Choroid plexus epithelial cell (primary cell): ENCODE measurements at regions not wholly inside any gene's neighbourhood (a gene's known extent, or its start where the extent isn't known, plus 50 kb on each side); places are given as distances from the start of the nearest gene placed in this dataset.
"Not testable (repeated sequence)": the region's sequence is repeated elsewhere in the genome, so short reads cannot be mapped to it uniquely, and the experiment has no call there.

Experiments
- DNase-seq: peaks from one replicate; pipeline ENCODE4 v3.0.0-alpha.2; 2010; ENCODE audit warnings: low read depth
- H3K4me3 ChIP-seq: 2 replicates; pipeline ENCODE4 v1.5.1; 2011; ENCODE audit warnings: low read depth, mild to moderate bottlenecking, control low read depth, low read length, moderate library complexity
- TF ChIP-seq, protein P1 (sequence below): conservative IDR thresholded peaks from 2 replicates; pipeline ENCODE4 v1.5.1; 2011; ENCODE audit warnings: low read depth, mild to moderate bottlenecking, control low read depth, inconsistent platforms, low read length, moderate library complexity

DNA sequence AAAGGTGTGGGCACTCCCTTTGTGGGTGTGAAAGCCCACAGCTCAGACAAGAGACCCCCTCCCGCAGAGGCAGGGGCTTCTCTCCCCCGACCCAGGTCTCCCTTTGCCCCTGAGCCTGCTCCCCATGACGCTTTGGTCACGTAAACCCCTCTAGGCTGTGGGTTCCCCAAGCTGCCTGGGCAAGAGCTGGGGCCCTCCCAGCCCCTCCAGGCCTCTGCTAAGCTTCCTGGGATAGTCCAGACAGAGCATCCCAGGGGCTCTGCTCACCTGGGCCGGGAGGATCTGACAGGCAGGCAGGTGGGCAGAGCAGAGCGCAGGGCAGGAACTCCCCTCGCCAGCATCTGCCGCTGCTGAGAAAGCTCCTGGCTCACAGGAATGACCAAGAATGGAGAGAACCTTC is 177.3 kb downstream of the BANP start:
- DNase-seq: no peak
- no peak overlapping the region for H3K4me3 ChIP-seq
- TF ChIP-seq, protein P1, sequence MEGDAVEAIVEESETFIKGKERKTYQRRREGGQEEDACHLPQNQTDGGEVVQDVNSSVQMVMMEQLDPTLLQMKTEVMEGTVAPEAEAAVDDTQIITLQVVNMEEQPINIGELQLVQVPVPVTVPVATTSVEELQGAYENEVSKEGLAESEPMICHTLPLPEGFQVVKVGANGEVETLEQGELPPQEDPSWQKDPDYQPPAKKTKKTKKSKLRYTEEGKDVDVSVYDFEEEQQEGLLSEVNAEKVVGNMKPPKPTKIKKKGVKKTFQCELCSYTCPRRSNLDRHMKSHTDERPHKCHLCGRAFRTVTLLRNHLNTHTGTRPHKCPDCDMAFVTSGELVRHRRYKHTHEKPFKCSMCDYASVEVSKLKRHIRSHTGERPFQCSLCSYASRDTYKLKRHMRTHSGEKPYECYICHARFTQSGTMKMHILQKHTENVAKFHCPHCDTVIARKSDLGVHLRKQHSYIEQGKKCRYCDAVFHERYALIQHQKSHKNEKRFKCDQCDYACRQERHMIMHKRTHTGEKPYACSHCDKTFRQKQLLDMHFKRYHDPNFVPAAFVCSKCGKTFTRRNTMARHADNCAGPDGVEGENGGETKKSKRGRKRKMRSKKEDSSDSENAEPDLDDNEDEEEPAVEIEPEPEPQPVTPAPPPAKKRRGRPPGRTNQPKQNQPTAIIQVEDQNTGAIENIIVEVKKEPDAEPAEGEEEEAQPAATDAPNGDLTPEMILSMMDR: no peak

DNA sequence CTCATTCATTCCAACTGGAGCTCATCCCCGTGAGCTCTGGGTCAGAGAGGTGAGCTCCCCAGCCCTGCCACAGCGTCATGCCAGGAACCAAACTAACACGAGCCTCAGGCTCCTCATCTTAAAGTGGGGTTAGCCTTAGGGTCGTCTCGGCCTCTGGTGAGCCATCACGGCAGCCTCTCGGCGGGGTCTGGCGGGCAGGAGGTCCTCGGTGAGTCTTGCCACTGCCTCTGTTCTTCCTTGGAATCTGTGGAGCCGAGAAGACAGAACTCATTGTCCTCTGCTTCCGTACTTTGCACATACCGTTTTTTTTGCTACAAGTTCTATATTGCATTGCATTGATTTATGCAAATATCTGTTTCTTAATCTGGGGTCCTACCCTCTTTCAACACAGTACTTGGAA is 177.9 kb downstream of the BANP start:
- not testable (repeated sequence) for H3K4me3 ChIP-seq, DNase-seq

DNA sequence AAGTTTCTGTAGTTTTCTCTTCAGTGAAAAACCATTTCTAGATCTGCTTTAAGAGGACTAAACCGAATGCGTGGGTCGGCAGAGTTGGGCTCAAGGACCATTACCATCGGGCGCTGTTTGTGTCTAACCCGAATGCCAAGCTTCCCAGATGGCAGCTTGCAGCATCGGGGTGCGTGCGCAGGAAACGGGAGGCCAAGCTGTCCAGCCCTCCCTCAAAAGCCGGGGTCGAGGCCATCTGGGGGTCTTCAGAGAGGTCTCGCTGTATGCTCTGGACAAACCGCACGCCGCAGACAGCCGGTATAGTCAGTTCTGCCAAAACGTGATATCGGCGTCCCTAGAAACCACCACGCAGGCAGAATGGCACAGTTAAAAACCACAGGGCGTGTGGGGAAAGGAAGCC is 178.8 kb downstream of the BANP start:
- no peak for DNase-seq
- no peak overlapping the region for H3K4me3 ChIP-seq
- TF ChIP-seq, protein P1: no peak

GRCh38 chr16:88130681-88131080 is 179.4 kb downstream of the BANP start:
- TF ChIP-seq, protein P1: no peak
- DNase-seq: no peak
- no peak overlapping the region for H3K4me3 ChIP-seq

DNA sequence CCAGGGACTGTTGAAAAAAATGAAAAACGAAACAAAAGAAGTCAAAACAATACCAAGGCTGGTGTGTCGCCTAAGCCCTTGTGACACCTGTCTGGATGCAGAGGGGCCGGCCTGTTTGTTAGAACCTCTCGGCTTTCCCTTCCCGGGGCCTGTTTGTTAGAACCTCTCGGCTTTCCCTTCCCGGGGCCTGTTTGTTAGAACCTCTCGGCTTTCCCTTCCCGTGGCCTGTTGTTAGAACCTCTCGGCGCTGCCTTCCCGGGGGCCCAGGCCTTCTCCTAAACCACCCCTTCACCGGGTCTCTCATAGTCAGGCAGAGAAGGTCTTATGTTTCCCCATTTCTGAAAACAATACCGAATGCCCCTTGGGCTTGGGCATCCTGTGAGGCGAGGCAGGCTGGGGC is 180.0 kb downstream of the BANP start:
- no peak for DNase-seq
- H3K4me3 ChIP-seq: no peak overlapping the region
- TF ChIP-seq, protein P1: no peak

DNA sequence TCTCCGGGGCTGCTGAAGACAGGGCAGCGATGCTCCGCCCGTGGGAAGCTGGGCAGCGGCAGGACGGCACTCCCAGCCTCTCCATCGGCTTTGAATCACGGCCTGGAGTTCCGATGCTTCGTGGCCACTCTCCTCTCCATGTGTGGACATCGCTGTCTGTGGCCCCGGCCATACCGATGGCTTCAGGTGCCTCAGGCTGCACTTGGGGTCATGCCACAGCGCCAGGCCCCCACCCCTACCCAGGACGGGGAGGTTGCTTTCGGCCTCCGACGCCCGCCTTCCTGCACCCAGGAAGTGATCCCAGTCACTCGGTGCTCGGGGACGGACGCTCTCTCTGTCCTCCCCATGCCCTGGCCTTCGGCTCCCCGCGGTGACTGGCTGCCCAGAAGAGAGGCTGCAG is 180.7 kb downstream of the BANP start:
- TF ChIP-seq, protein P1: no peak

DNA sequence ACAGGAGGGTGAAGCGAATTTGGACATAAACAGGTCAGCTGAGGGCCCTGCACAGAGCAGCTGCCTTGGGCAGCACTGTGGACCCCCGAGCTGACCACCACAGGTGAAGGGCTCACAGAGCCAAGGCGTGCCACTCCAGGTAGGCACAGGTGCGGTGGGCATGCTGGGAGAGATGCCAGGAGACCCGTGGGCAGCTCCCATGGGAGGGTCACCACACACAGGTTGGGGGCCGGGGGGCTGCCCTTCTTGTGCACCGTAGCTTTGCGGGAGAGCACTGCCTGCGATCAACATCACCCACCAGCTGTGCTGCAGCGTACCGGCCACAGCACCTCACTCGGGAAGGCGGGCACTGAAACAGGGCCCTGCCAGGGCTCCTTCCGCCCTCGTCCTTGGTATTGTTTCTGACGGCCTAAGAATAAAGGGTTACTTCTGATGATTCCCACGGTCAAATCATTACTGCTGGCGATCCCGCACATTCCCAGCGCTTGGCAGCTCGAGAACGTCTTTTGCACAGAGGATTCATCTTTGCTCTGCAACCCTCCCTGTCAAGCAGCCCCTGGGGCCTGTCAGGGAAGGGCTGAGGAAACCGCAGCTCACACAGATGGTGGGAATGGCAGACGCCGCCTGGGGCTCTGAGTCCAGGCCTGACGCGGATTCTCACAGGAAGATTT is 181.7 kb downstream of the BANP start:
- TF ChIP-seq, protein P1: no peak
- H3K4me3 ChIP-seq: no peak overlapping the region
- DNase-seq: no peak

More for the DNA sequence above, 180.7 kb downstream of the BANP start:
- no peak overlapping the region for H3K4me3 ChIP-seq
- DNase-seq: no peak
